ENCODE measurements at regions not wholly inside any gene's neighbourhood (a gene's known extent, or its start where the extent isn't known, plus 50 kb on each side); places are given as distances from the start of the nearest gene placed in this dataset.
A peak's percentile ranks its signal among the peaks of the same experiment; 100 is the strongest.

DNA sequence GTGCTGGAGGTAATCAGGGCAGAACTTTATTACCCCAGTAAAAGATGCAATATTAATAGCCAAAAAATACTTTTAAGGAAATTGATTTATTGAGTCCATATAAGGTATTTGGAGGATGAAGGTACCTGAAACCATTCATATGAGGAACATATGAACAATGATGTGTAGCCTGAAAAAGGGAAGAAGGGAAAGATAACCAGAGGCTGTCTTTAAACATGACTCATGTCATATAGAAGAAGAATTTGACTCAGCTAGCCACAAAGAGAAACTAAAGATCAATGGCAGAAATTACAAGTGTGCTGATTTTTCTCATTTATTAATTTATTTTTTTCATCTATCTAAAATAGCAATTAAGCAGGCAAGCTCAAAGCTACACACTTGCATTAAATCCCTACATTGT, 136.2 kb upstream of the DUSP10 start:
- H3K4me3 ChIP-seq (ENCODE audit: control insufficient read depth, low read depth, low read length) = no peak overlapping the region
- TF ChIP-seq, protein P1, sequence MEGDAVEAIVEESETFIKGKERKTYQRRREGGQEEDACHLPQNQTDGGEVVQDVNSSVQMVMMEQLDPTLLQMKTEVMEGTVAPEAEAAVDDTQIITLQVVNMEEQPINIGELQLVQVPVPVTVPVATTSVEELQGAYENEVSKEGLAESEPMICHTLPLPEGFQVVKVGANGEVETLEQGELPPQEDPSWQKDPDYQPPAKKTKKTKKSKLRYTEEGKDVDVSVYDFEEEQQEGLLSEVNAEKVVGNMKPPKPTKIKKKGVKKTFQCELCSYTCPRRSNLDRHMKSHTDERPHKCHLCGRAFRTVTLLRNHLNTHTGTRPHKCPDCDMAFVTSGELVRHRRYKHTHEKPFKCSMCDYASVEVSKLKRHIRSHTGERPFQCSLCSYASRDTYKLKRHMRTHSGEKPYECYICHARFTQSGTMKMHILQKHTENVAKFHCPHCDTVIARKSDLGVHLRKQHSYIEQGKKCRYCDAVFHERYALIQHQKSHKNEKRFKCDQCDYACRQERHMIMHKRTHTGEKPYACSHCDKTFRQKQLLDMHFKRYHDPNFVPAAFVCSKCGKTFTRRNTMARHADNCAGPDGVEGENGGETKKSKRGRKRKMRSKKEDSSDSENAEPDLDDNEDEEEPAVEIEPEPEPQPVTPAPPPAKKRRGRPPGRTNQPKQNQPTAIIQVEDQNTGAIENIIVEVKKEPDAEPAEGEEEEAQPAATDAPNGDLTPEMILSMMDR (IDR thresholded peaks at IDR 0.05; ENCODE audit: control insufficient read depth, insufficient read depth, low read depth, low read length, missing control alignments) = no peak
- DNase-seq (ENCODE audit: low read depth) = no peak

DNA sequence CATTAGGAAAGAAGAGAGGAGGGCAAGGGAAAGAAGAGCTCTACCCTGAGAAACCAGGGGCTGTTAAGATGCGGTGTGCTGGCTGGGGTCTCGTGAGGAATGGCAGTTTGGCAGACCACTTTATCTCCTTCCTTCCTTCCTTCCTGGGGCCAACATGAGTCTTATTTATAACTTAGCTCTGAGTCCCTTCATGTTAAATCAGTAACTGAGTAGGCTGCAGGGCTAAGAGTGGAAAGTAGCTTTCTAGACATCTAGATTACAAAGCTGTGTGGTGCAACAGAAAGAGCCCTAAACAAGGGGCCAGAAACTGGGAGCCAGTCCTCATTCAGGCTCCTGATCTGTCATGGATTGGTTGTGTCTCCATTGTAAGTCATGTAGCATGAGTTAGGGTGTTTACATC, 135.4 kb upstream of the DUSP10 start:
- TF ChIP-seq, protein P1 (IDR thresholded peaks at IDR 0.05; ENCODE audit: control insufficient read depth, insufficient read depth, low read depth, low read length, missing control alignments) = no peak
- H3K4me3 ChIP-seq (ENCODE audit: control insufficient read depth, low read depth, low read length) = no peak overlapping the region
- no peak for DNase-seq (ENCODE audit: low read depth)

DNA sequence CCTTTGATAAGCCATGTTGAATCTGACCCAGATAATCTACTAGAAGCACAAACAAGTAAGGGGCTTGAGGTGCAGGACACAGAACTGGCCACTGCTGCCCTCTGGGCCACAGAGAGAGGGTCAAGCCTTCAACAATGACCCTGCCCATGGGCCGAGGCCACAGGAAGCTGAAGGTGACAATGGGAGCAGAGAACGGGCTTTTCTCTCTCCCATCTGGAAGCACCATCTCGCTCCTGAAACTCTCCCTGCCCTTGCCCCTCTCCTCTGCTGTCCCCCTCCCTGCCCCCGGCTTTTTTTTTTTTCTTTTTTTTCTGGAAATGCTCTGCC, 133.1 kb upstream of the DUSP10 start:
- H3K4me3 ChIP-seq (ENCODE audit: control insufficient read depth, low read depth, low read length) = no peak overlapping the region
- no peak for DNase-seq (ENCODE audit: low read depth)
- TF ChIP-seq, protein P1 (IDR thresholded peaks at IDR 0.05; ENCODE audit: control insufficient read depth, insufficient read depth, low read depth, low read length, missing control alignments) = no peak

DNA sequence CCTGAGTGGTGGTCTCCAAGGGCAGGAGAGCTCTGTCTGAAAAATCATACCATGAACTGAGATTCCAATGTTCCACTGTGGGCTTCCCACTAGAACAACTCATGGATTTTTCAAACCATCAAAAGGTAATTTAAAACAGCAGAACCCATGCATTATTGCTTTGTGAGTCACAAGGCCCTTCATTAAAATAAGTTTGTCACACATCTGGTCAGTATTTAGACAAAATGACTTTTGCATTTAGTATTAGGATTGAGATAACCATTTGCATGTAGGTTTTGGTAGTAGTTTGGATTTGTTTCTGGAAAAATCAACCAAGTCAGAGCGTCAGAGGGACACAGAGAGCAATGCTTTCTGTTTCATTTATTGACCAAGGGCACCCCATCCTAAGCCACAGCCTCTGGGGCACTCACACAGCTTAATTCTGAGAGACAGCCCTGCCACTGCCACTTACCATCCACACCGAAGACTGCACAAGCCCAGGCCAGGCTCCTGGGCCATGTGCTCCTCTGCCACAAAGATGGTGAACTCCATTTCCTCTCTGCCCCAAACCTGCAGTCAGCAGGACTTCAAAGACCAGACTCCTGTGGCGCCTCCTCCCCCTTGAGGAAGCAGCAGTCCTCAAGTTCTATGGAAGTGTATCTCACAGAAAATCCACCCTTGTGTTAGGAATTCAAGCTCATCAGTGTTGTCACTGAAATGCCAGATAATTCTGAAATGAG, 132.6 kb upstream of the DUSP10 start:
- H3K4me3 ChIP-seq (ENCODE audit: control insufficient read depth, low read depth, low read length) = no peak overlapping the region
- DNase-seq (ENCODE audit: low read depth) = no peak
- TF ChIP-seq, protein P1 (IDR thresholded peaks at IDR 0.05; ENCODE audit: control insufficient read depth, insufficient read depth, low read depth, low read length, missing control alignments) = peak; percentile 12

DNA sequence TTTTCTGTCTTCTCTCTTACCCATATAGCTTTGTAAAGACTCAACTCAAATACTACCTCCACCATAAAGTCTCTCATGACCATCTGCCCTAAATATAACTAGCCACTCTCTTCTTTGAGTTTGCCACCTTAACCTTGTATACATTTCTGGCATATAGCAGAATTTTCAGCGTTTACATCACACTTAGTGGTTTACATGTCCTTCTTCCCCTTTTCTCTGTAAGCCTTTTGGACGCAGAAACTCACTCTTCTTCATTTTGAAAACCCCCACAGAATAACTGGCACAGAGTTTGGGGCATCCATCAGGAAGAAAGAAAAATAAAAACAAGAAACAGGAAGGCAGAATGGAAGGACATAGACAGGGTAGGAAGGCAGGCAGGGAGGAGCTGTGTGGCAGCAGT, 131.8 kb upstream of the DUSP10 start:
- TF ChIP-seq, protein P1 (IDR thresholded peaks at IDR 0.05; ENCODE audit: control insufficient read depth, insufficient read depth, low read depth, low read length, missing control alignments) = no peak
- H3K4me3 ChIP-seq (ENCODE audit: control insufficient read depth, low read depth, low read length) = no peak overlapping the region
- no peak for DNase-seq (ENCODE audit: low read depth)

DNA sequence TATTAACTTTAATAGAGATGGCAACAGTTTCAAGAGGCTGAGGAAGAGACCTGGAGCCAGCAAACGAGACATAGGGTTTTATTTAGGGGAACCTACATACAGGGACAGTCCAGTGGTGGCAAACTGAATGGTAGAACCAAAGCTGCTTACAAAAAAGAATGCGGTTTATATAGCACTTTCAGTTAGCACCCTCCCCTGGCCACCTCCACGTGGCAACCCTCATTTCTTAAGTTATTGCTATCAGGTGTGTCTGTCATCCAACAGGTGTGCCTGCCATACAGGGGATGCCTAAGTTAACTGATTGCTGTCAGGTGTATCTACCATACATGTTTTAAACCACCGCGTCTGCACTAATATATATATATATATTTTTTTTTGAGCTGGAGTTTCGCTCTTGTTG, 129.2 kb upstream of the DUSP10 start:
- DNase-seq (ENCODE audit: low read depth) = no peak
- TF ChIP-seq, protein P1 (IDR thresholded peaks at IDR 0.05; ENCODE audit: control insufficient read depth, insufficient read depth, low read depth, low read length, missing control alignments) = no peak
- H3K4me3 ChIP-seq (ENCODE audit: control insufficient read depth, low read depth, low read length) = no peak overlapping the region

Measured in AG09309 (cell line).